ENCODE measurements at regions not wholly inside any gene's neighbourhood (a gene's known extent, or its start where the extent isn't known, plus 50 kb on each side); places are given as distances from the start of the nearest gene placed in this dataset.

- TF ChIP-seq HMG20B (CRISPR knock-in tag; conservative IDR thresholded peaks at IDR 0.05) (no peak), CHD4 (IDR thresholded peaks at IDR 0.05; ENCODE audit: borderline replicate concordance, low read length) (no peak), CREBL2 (CRISPR knock-in tag; IDR thresholded peaks at IDR 0.05; ENCODE audit: borderline replicate concordance) (no peak), ATF7 (IDR thresholded peaks at IDR 0.05) (no peak), ATF7 (CRISPR knock-in tag; IDR thresholded peaks at IDR 0.05) (no peak), ZNF556 (CRISPR knock-in tag; IDR thresholded peaks at IDR 0.05; ENCODE audit: borderline replicate concordance) (no peak), FOXK2 (IDR thresholded peaks at IDR 0.05) (no peak), BORCS8-MEF2B (CRISPR knock-in tag; IDR thresholded peaks at IDR 0.05) (no peak), ZBTB20 (CRISPR knock-in tag; IDR thresholded peaks at IDR 0.05; ENCODE audit: borderline replicate concordance, low read depth) (no peak)
Measured at GRCh38 chr3:151550025-151550618, 89.3 kb upstream of the IGSF10 start (continued).

- H3K4me2 ChIP-seq (ENCODE audit: low read depth, low read length): no peak overlapping the region
- no peaks in the 10 kb centered on the region for H4K20me1 ChIP-seq (ENCODE audit: insufficient read depth, low read length)
- FAIRE-seq: no peak
- BruUV-seq (replicated peaks): no TSS peak
- ChIA-PET CTCF (ENCODE audit: low intra/inter-chr PET ratio, low total read pairs) (no interaction called here), POLR2A (no interaction called here)
- H3K9me3 ChIP-seq (ENCODE audit: low read length): no peaks in the 10 kb centered on the region
- H2AFZ ChIP-seq (ENCODE audit: low read length): no peak overlapping the region
- WGBS (ENCODE audit: low lambda C conversion rate): 83% methylated on average over 2 of the region's 2 CpGs
- H3K27me3 ChIP-seq (ENCODE audit: control insufficient read depth in 1 of 2, insufficient read depth in 2 of 2, low read length in 2 of 2): no peaks in the 10 kb centered on the region
- in situ Hi-C loops (cut with HindIII; ENCODE audit: extremely low pct_ligation_motif_present, low pct_unique_long_range_greater_than_20kb) (no loop called here), intact Hi-C loops (cut with micrococcal nuclease; ENCODE audit: unreplicated experiment) (no loop called here)
- ATAC-seq: no peak
- H3K36me3 ChIP-seq (replicated peaks in 1 of 2; ENCODE audit: control insufficient read depth in 1 of 2, insufficient read depth in 2 of 2, low read length in 2 of 2): no peaks in the 10 kb centered on the region
- H3K4me3 ChIP-seq (replicated peaks in 1 of 3; ENCODE audit: insufficient read depth in 1 of 3, low read depth in 2 of 3, low read length in 3 of 3): no peak overlapping the region
- no peak overlapping the region for H3K27ac ChIP-seq (ENCODE audit: extremely low read length, insufficient read depth, low read length)
- no peak overlapping the region for H3K9ac ChIP-seq (ENCODE audit: insufficient read depth, low read depth, low read length)
- H3K4me1 ChIP-seq (ENCODE audit: insufficient read depth, low read length): peaks cover 9% of the 10 kb centered on the region; the same call in 1 of the 2 replicates
- no peaks in the 10 kb centered on the region for H3K79me2 ChIP-seq (ENCODE audit: insufficient read depth, low read length)
- DNase-seq (ENCODE audit: low spot score): no peak
- TF ChIP-seq ZFP62 (CRISPR knock-in tag; IDR thresholded peaks at IDR 0.05): no peak
- no peak for TF ChIP-seq ZNF674 (CRISPR knock-in tag; IDR thresholded peaks at IDR 0.05; ENCODE audit: low read depth)
- TF ChIP-seq NCOA2 (CRISPR knock-in tag; IDR thresholded peaks at IDR 0.05): no peak
- TF ChIP-seq HMGXB4 (CRISPR knock-in tag; IDR thresholded peaks at IDR 0.05; ENCODE audit: borderline replicate concordance in 1 of 2, low read depth in 1 of 2): no peak
- no peak for TF ChIP-seq ZNF546 (CRISPR knock-in tag; conservative IDR thresholded peaks at IDR 0.05)
- no peak for TF ChIP-seq ZNF772 (CRISPR knock-in tag; IDR thresholded peaks at IDR 0.05)
- no peak for TF ChIP-seq ZBTB39 (CRISPR knock-in tag; IDR thresholded peaks at IDR 0.05)
- no peak for TF ChIP-seq GTF3A (CRISPR knock-in tag; conservative IDR thresholded peaks at IDR 0.05)
- no peak for TF ChIP-seq ZNF503 (CRISPR knock-in tag; IDR thresholded peaks at IDR 0.05)
- no peak for TF ChIP-seq ZNF207 (IDR thresholded peaks at IDR 0.05; ENCODE audit: borderline replicate concordance)
- no peak for TF ChIP-seq ZNF263 (CRISPR knock-in tag; IDR thresholded peaks at IDR 0.05)
Measured at GRCh38 chr3:151548195-151548594, 87.3 kb upstream of the IGSF10 start.

Measured in HepG2 (cell line).